Lung (tissue), 11 donors: ENCODE measurements at regions not wholly inside any gene's neighbourhood (a gene's known extent, or its start where the extent isn't known, plus 50 kb on each side); places are given as distances from the start of the nearest gene placed in this dataset.

ENCODE experiments used
- ATAC-seq: fragments of 200-7000 bp; cut with Tn5 transposase; one replicate; pipeline ENCODE4 v1.9.1; 2020; ENCODE audit warnings: moderate number of reproducible peaks; ENCODE audit not compliant: insufficient read depth, low FRiP score
- DNase-seq, 3 donors: peaks; one replicate each; pipeline ENCODE4 v3.0.0-alpha.2; 2013 to 2017
- H3K27ac ChIP-seq, 2 donors: one replicate each; pipeline ENCODE4 v1.5.1; 2013; ENCODE audit warnings: mild to moderate bottlenecking in 2 of 2, moderate library complexity in 2 of 2, control low read depth in 1 of 2, inconsistent platforms in 1 of 2, low read depth in 1 of 2, low read length in 1 of 2
- H3K27me3 ChIP-seq, 3 donors: one replicate each; pipeline ENCODE4 v1.5.1; 2013; ENCODE audit warnings: low read length in 2 of 3; ENCODE audit not compliant: control insufficient read depth in 3 of 3, insufficient read depth in 3 of 3
- H3K36me3 ChIP-seq, 4 donors: one replicate each; pipeline ENCODE4 v1.5.1; 2013; ENCODE audit warnings: low read length in 4 of 4, mild to moderate bottlenecking in 1 of 4, moderate library complexity in 1 of 4; ENCODE audit not compliant: control insufficient read depth in 4 of 4, insufficient read depth in 4 of 4
- H3K4me1 ChIP-seq, 5 donors: one replicate each; pipeline ENCODE4 v1.5.1; 2013; ENCODE audit warnings: low read length in 5 of 5, mild to moderate bottlenecking in 2 of 5, moderate library complexity in 1 of 5; ENCODE audit not compliant: control insufficient read depth in 5 of 5, insufficient read depth in 5 of 5
- H3K4me3 ChIP-seq: one replicate; pipeline ENCODE4 v1.5.1; 2013; ENCODE audit warnings: mild to moderate bottlenecking, control low read depth, moderate library complexity
- H3K9ac ChIP-seq, 2 donors: one replicate each; pipeline ENCODE4 v1.5.1; 2013; ENCODE audit warnings: low read length in 2 of 2, control low read depth in 1 of 2; ENCODE audit not compliant: insufficient read depth in 1 of 2
- H3K9me3 ChIP-seq, 4 donors: one replicate each; pipeline ENCODE4 v1.5.1; 2013; ENCODE audit warnings: low read length in 3 of 4, mild to moderate bottlenecking in 1 of 4, moderate library complexity in 1 of 4; ENCODE audit not compliant: control insufficient read depth in 4 of 4, insufficient read depth in 3 of 4
- WGBS, 2 donors: extraction: QIAGEN DNeasy Blood & Tissue Kit; methylation state at CpG; one replicate each; pipeline ENCODE4 v1.1.7; 2013; 5-methylcytosine and 5-hydroxymethylcytosine counted together
- TF ChIP-seq, protein P1 (sequence below): IDR thresholded peaks from 2 replicates; pipeline ENCODE4 v1.5.1; 2012; ENCODE audit warnings: mild to moderate bottlenecking; ENCODE audit errors: control extremely low read depth, extremely low read depth
- donor health status: control.
- donor health status: control.
- donor health status: Bipolar disorder and iron deficiency.
- donor health status: healthy.
- donor health status: DM: yes; HTN: yes; CAD: no.

- TF ChIP-seq, protein P1, sequence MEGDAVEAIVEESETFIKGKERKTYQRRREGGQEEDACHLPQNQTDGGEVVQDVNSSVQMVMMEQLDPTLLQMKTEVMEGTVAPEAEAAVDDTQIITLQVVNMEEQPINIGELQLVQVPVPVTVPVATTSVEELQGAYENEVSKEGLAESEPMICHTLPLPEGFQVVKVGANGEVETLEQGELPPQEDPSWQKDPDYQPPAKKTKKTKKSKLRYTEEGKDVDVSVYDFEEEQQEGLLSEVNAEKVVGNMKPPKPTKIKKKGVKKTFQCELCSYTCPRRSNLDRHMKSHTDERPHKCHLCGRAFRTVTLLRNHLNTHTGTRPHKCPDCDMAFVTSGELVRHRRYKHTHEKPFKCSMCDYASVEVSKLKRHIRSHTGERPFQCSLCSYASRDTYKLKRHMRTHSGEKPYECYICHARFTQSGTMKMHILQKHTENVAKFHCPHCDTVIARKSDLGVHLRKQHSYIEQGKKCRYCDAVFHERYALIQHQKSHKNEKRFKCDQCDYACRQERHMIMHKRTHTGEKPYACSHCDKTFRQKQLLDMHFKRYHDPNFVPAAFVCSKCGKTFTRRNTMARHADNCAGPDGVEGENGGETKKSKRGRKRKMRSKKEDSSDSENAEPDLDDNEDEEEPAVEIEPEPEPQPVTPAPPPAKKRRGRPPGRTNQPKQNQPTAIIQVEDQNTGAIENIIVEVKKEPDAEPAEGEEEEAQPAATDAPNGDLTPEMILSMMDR, result no peak
- Histone ChIP-seq H3K4me3 (no peak overlapping the region), H3K36me3 (no peaks in the 10 kb centered on the region), H3K27me3 (peaks cover 0 to 3% (median 0%) of the 10 kb centered on the region in 3 donors), H3K4me1 (no peaks in the 10 kb centered on the region), H3K9ac (no peak overlapping the region), H3K27ac (no peak overlapping the region), H3K9me3 (no peaks in the 10 kb centered on the region)
- no peak for DNase-seq
- ATAC-seq, result no peak
- WGBS, 2 donors, result 71 to 79% methylated on average over 1 of the region's 1 CpG
Measured at GRCh38 chr15:46329876-46330275, 695.0 kb downstream of the SQOR start.

- TF ChIP-seq, protein P1, result no peak
- Histone ChIP-seq H3K4me1 (no peaks in the 10 kb centered on the region), H3K9ac (no peak overlapping the region), H3K9me3 (no peaks in the 10 kb centered on the region), H3K36me3 (no peaks in the 10 kb centered on the region), H3K27me3 (peaks cover 0 to 3% (median 0%) of the 10 kb centered on the region in 3 donors), H3K27ac (no peak overlapping the region), H3K4me3 (no peak overlapping the region)
- DNase-seq (no peak), ATAC-seq (no peak)
Measured at GRCh38 chr15:46331546-46331945, 696.7 kb downstream of the SQOR start.

- Histone ChIP-seq H3K36me3 (no peaks in the 10 kb centered on the region), H3K27me3 (no peaks in the 10 kb centered on the region), H3K9me3 (peaks cover 0 to 2% (median 0%) of the 10 kb centered on the region in 4 donors), H3K27ac (no peak overlapping the region), H3K9ac (no peak overlapping the region), H3K4me3 (no peak overlapping the region), H3K4me1 (peaks cover 0 to 5% (median 0%) of the 10 kb centered on the region in 5 donors)
- 71 to 79% methylated on average over 7 of the region's 7 CpGs for WGBS, 2 donors
- ATAC-seq (no peak), DNase-seq (no peak)
- TF ChIP-seq, protein P1, result no peak
Measured at GRCh38 chr15:46343196-46343935, 708.5 kb downstream of the SQOR start.
